Neural crest cell (in vitro differentiated cells): ENCODE measurements at regions not wholly inside any gene's neighbourhood (a gene's known extent, or its start where the extent isn't known, plus 50 kb on each side); places are given as distances from the start of the nearest gene placed in this dataset.

Experiments used
- DNase-seq: peaks from one replicate; pipeline ENCODE4 v3.0.0; 2021; ENCODE audit warnings: low read depth, mixed read lengths, low spot score
- H3K27ac Mint-ChIP-seq: one replicate; pipeline ENCODE4 v1.8.0; 2021; ENCODE audit warnings: mild to moderate bottlenecking, mixed read lengths; ENCODE audit not compliant: unreplicated experiment
- H3K27me3 Mint-ChIP-seq: 2 replicates; pipeline ENCODE4 v1.8.0; 2021; ENCODE audit warnings: low read depth, mild to moderate bottlenecking, mixed read lengths
- H3K36me3 Mint-ChIP-seq: 2 replicates; pipeline ENCODE4 v1.8.0; 2021; ENCODE audit warnings: low read depth, mild to moderate bottlenecking, mixed read lengths
- H3K4me1 Mint-ChIP-seq: 2 replicates; pipeline ENCODE4 v1.8.0; 2021; ENCODE audit warnings: mixed read lengths
- H3K4me3 Mint-ChIP-seq: one replicate; pipeline ENCODE4 v1.8.0; 2021; ENCODE audit warnings: mild to moderate bottlenecking, mixed read lengths
- H3K9me3 Mint-ChIP-seq: 2 replicates; pipeline ENCODE4 v1.8.0; 2021; ENCODE audit warnings: mixed read lengths
- TF ChIP-seq, protein P1 (sequence below): fragments of 200-600 bp; sonication (generic); conservative IDR thresholded peaks from 2 replicates; pipeline ENCODE4 v1.5.0; 2021; ENCODE audit warnings: antibody characterized with exemption, mild to moderate bottlenecking

GRCh38 chr1:217089361-217090014 is 366.3 kb upstream of the ESRRG start:
- Mint-ChIP-seq H3K36me3 (no peaks in the 10 kb centered on the region), H3K27me3 (peaks cover 22% of the 10 kb centered on the region), H3K9me3 (no peaks in the 10 kb centered on the region), H3K4me1 (peaks cover 25% of the 10 kb centered on the region), H3K4me3 (peak overlapping the region; percentile 83), H3K27ac (peak overlapping the region; percentile 76)
- TF ChIP-seq, protein P1, sequence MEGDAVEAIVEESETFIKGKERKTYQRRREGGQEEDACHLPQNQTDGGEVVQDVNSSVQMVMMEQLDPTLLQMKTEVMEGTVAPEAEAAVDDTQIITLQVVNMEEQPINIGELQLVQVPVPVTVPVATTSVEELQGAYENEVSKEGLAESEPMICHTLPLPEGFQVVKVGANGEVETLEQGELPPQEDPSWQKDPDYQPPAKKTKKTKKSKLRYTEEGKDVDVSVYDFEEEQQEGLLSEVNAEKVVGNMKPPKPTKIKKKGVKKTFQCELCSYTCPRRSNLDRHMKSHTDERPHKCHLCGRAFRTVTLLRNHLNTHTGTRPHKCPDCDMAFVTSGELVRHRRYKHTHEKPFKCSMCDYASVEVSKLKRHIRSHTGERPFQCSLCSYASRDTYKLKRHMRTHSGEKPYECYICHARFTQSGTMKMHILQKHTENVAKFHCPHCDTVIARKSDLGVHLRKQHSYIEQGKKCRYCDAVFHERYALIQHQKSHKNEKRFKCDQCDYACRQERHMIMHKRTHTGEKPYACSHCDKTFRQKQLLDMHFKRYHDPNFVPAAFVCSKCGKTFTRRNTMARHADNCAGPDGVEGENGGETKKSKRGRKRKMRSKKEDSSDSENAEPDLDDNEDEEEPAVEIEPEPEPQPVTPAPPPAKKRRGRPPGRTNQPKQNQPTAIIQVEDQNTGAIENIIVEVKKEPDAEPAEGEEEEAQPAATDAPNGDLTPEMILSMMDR, result no peak
- DNase-seq, result peak; percentile 20

GRCh38 chr1:217088521-217089284 is 365.5 kb upstream of the ESRRG start:
- DNase-seq, result no peak
- H3K27ac Mint-ChIP-seq, result peak overlapping the region; percentile 76
- peaks cover 22% of the 10 kb centered on the region for H3K27me3 Mint-ChIP-seq

GRCh38 chr1:217088011-217088410 is 364.8 kb upstream of the ESRRG start:
- Mint-ChIP-seq H3K27ac (no peak overlapping the region), H3K4me3 (no peak overlapping the region), H3K36me3 (no peaks in the 10 kb centered on the region), H3K27me3 (peaks cover 22% of the 10 kb centered on the region), H3K9me3 (no peaks in the 10 kb centered on the region), H3K4me1 (peaks cover 25% of the 10 kb centered on the region)
- no peak for DNase-seq
- TF ChIP-seq, protein P1, result no peak

More at GRCh38 chr1:217088521-217089284, 365.5 kb upstream of the ESRRG start:
- H3K4me1 Mint-ChIP-seq, result peaks cover 25% of the 10 kb centered on the region
- H3K36me3 Mint-ChIP-seq, result no peaks in the 10 kb centered on the region
- no peaks in the 10 kb centered on the region for H3K9me3 Mint-ChIP-seq
- TF ChIP-seq, protein P1, result no peak
- peak overlapping the region; percentile 82 for H3K4me3 Mint-ChIP-seq

DNA sequence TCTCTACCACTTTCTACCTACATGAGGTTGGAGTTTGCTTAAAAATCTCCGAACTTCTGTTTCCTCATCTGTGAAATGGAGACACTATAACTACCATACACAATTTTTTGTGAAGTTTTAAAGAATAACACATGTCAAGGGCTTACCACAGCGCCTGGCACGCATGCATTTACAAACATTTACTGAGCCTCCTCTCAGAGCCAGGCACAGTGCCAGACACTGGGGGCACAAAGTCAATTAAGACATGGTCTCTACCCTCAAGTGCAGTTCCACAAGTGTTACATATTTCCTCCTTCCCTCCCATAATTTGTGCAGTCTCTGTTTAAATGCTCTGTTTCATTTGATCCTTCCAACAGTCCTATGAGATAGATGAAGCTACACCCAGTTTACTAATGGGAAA is 356.4 kb upstream of the ESRRG start:
- no peaks in the 10 kb centered on the region for H3K36me3 Mint-ChIP-seq
- H3K9me3 Mint-ChIP-seq, result no peaks in the 10 kb centered on the region
- no peak for DNase-seq
- TF ChIP-seq, protein P1, result no peak
- H3K27ac Mint-ChIP-seq, result no peak overlapping the region
- H3K27me3 Mint-ChIP-seq, result no peaks in the 10 kb centered on the region
- H3K4me1 Mint-ChIP-seq, result peaks cover 26% of the 10 kb centered on the region
- H3K4me3 Mint-ChIP-seq, result no peak overlapping the region

- Mint-ChIP-seq H3K36me3 (no peaks in the 10 kb centered on the region), H3K4me3 (no peak overlapping the region), H3K27ac (no peak overlapping the region)
Observed at GRCh38 chr1:217078959-217079358, 355.7 kb upstream of the ESRRG start.

More at GRCh38 chr1:217078959-217079358, 355.7 kb upstream of the ESRRG start:
- H3K9me3 Mint-ChIP-seq, result no peaks in the 10 kb centered on the region
- peaks cover 26% of the 10 kb centered on the region for H3K4me1 Mint-ChIP-seq
- no peaks in the 10 kb centered on the region for H3K27me3 Mint-ChIP-seq
- TF ChIP-seq, protein P1, result no peak
- DNase-seq, result no peak
